22Rv1 (cell line): ENCODE measurements at regions not wholly inside any gene's neighbourhood (a gene's known extent, or its start where the extent isn't known, plus 50 kb on each side); places are given as distances from the start of the nearest gene placed in this dataset.

Source experiments
- H3K27ac ChIP-seq: fragments of 450-650 bp; 2 replicates; pipeline ENCODE4 v1.5.1; 2017
- ZFX ChIP-seq: fragments of 450-650 bp; IDR thresholded peaks from 2 replicates; pipeline ENCODE4 v1.6.1; 2017; ENCODE audit warnings: antibody characterized with exemption, borderline replicate concordance
- TF ChIP-seq, protein P1 (sequence below): fragments of 450-650 bp; IDR thresholded peaks from 2 replicates; pipeline ENCODE4 v1.5.1; 2017; ENCODE audit warnings: mild to moderate bottlenecking

DNA sequence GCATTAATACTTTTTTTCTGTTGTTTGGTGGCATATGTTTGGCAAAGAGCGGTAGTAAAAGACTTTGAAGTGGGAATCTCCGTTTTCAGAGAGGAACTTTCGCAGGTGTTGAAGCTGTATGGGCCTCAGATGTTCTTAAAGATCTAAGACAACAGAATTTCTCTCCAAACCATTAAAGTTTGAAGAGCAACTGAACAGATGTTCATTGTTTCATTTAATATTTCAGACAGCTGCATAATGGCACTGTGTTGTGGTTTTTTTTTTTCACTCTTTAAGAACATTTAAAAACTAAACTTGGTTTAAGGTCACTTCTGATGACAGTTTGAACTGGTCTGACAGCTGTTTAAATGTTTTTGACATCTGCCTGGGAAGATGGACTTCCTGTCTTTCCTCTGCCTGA is 882.7 kb upstream of the PCDH10 start:
- no peak overlapping the region for H3K27ac ChIP-seq
- no peak for TF ChIP-seq ZFX
- TF ChIP-seq, protein P1, sequence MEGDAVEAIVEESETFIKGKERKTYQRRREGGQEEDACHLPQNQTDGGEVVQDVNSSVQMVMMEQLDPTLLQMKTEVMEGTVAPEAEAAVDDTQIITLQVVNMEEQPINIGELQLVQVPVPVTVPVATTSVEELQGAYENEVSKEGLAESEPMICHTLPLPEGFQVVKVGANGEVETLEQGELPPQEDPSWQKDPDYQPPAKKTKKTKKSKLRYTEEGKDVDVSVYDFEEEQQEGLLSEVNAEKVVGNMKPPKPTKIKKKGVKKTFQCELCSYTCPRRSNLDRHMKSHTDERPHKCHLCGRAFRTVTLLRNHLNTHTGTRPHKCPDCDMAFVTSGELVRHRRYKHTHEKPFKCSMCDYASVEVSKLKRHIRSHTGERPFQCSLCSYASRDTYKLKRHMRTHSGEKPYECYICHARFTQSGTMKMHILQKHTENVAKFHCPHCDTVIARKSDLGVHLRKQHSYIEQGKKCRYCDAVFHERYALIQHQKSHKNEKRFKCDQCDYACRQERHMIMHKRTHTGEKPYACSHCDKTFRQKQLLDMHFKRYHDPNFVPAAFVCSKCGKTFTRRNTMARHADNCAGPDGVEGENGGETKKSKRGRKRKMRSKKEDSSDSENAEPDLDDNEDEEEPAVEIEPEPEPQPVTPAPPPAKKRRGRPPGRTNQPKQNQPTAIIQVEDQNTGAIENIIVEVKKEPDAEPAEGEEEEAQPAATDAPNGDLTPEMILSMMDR = no peak

DNA sequence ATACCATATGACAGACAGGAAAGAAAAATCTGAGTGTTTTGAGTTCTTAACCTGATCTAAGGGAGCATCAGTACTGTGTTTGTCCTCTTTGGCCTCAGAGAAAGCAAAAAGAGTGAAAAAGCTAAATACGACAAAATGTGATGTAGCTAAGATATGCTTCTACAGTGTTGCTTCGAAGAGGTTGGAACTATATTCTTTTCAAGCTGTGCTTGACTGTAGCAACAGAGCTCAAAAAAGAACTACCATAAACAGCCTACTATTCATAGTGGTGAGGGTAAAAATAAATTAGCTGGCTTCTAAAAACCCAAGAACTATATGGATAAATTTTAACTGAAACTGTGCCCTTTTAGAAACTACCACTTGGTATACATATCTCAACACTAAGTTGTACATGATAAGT is 881.8 kb upstream of the PCDH10 start:
- H3K27ac ChIP-seq = no peak overlapping the region
- TF ChIP-seq ZFX = no peak
- TF ChIP-seq, protein P1 = no peak

DNA sequence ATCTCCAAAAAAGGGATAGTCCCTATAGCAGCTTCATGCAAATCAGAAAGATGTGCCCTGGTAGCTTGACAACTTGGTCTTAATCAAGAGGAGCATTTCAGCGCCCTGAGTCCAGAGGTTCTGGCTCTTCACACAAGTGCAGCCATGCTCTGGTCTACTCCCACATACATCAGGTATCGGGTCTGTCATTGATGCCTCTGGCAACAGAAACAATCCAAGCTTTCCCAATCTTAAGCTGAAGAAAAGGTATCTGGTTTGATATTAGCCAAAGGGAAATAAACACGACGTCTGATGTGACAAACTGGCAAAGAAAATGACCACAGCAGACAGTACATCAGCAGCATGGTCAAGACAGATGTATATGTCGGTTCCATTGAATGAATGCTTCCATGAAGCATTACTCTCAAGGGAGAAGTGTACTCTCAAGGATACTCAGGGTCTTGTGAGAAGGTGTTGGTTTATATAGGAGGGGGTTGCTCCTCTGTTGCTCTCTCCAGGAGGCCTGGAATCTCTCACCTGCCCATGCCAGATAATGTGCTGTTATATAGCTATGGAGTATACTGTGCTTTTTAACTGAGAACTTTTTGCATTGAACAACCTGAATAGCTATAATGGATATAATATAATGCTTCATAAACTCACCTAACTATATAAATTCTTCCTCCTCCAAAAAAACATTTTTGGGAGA is 879.6 kb upstream of the PCDH10 start:
- no peak for TF ChIP-seq ZFX
- TF ChIP-seq, protein P1 = no peak

DNA sequence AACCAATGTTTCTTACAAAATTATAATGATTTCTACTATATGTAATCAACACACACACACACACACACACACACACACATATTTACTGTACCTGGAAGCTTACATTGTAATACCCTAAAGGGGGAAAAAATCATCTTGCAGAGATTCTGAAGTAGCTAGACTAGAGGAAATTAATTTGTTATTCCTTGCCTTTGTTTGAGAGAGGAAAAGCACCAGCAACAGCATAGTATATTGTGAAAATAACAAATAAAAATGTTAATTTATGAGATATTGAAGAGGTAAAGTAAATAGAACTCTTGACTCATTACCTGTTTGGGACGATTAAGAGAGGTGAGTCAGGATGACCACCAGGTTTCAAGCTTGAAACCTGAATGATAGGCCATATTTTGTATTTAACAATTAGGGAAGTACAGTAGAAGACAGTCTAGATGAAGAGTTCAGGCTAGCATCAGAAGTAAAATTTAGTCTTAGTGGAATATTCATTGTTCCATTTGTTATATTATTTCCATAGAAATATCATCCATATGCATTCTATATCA is 873.4 kb upstream of the PCDH10 start:
- no peak overlapping the region for H3K27ac ChIP-seq
- no peak for TF ChIP-seq ZFX
- TF ChIP-seq, protein P1 = no peak

More for the DNA sequence above, 879.6 kb upstream of the PCDH10 start:
- H3K27ac ChIP-seq = no peak overlapping the region

DNA sequence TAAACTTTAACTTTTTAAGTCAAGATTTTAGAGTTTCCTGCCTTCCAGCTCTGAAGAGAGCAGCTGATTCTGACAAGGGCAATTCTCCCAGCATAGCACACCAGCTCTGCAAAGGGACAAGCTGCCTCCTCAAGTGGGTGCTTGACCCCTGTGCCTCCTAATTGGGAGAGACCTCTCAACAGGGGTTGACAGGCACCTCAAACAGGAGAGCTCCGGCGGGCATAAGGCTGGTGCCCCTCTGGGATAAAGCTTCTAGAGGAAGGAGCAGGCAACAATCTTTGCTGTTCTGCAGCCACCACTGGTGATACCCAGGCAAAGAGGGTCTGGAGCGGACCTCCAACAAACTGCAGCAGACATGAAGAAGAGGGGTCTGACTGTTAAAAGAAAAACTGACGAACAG is 872.9 kb upstream of the PCDH10 start:
- no peak overlapping the region for H3K27ac ChIP-seq
- no peak for TF ChIP-seq ZFX
- TF ChIP-seq, protein P1 = no peak

DNA sequence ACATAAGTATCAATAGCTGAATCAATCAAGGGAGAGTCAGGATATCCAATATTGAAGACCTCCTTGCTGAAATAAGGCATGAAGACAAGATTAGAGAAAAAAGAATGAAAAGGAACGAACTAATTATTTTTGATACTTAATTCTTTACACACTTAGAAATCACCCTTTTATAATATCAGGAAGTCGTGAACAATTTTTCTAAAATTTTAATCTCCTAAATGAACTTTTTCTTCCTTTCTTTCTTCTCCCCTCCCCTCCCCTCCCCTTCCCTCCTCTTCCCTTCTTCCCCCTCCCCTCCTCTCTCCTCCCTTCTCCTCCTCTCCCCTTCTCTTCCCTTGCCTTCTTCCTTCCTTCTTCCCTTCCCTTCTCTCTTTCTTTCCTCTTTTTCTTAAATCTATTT is 872.1 kb upstream of the PCDH10 start:
- no peak overlapping the region for H3K27ac ChIP-seq
- TF ChIP-seq ZFX = no peak
- TF ChIP-seq, protein P1 = no peak

DNA sequence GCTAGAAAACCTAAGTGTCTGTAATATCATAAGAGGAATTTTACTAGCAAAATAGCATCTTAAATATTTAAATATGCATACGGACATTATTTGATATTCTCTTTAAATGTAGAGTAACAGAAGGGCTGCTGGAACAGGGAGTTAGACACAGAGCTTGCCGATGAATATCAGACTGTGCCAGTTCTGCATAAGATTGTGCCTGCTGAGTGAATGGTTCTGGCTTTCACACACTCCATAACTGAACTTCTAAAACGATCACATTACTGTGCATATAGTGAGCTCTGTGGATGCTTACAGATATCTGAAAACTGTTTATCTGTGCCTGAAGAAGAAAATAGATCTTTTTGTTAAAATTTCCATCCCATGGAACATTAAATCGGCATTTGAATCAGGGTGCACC is 867.4 kb upstream of the PCDH10 start:
- no peak for TF ChIP-seq ZFX
- TF ChIP-seq, protein P1 = no peak
- no peak overlapping the region for H3K27ac ChIP-seq
